GM12875 (cell line): ENCODE measurements at regions not wholly inside any gene's neighbourhood (a gene's known extent, or its start where the extent isn't known, plus 50 kb on each side); places are given as distances from the start of the nearest gene placed in this dataset.

Source experiments
- H3K4me3 ChIP-seq: one replicate; pipeline ENCODE4 v1.5.1; 2011; ENCODE audit warnings: low read depth, low read length, control low read depth
- TF ChIP-seq, protein P1 (sequence below): IDR thresholded peaks from 2 replicates; pipeline ENCODE4 v1.5.1; 2011; ENCODE audit warnings: low read depth, mild to moderate bottlenecking, control low read depth, inconsistent platforms, low read length, moderate library complexity, borderline replicate concordance; ENCODE audit not compliant: insufficient read depth

DNA sequence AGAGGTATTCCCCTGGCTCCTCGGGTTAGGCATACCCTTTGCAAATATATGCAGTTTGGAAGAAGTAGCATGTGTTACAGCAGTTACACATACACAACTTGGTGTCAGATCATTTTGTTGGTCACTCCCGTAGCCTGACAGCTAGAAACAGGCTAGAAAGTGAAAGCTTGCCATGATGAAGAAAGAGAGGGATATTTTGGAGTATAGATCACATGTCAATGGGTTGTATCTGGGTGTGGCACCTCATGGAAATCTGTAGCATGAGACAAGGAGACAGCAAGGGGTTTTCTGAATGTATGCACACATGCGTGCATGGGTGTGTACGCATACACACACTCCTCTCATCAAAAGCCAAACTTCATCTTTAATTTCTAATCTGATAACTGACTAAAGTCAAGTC, 1914.5 kb upstream of the PIK3C3 start:
- TF ChIP-seq, protein P1, sequence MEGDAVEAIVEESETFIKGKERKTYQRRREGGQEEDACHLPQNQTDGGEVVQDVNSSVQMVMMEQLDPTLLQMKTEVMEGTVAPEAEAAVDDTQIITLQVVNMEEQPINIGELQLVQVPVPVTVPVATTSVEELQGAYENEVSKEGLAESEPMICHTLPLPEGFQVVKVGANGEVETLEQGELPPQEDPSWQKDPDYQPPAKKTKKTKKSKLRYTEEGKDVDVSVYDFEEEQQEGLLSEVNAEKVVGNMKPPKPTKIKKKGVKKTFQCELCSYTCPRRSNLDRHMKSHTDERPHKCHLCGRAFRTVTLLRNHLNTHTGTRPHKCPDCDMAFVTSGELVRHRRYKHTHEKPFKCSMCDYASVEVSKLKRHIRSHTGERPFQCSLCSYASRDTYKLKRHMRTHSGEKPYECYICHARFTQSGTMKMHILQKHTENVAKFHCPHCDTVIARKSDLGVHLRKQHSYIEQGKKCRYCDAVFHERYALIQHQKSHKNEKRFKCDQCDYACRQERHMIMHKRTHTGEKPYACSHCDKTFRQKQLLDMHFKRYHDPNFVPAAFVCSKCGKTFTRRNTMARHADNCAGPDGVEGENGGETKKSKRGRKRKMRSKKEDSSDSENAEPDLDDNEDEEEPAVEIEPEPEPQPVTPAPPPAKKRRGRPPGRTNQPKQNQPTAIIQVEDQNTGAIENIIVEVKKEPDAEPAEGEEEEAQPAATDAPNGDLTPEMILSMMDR, result no peak
- H3K4me3 ChIP-seq, result no peak overlapping the region

DNA sequence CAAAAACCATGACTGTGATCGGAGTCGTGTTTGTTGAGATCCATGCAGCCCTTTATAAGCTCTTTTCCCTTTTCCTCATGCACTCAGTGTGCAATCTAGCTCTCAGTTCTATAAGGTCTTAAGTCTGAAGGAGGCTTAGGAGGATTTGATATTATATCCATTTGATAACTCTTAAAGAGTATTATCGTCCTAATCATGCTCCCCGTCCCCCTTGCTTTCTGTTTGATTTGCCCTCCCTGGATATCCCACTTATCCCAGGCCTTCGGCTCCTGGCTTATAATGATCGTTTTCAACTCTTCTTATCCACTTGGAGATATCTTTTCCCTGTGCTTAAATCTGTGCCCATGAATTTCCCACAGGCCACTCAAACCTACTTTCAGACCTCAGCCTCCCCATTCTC, 1917.7 kb upstream of the PIK3C3 start:
- TF ChIP-seq, protein P1, result no peak
- no peak overlapping the region for H3K4me3 ChIP-seq

DNA sequence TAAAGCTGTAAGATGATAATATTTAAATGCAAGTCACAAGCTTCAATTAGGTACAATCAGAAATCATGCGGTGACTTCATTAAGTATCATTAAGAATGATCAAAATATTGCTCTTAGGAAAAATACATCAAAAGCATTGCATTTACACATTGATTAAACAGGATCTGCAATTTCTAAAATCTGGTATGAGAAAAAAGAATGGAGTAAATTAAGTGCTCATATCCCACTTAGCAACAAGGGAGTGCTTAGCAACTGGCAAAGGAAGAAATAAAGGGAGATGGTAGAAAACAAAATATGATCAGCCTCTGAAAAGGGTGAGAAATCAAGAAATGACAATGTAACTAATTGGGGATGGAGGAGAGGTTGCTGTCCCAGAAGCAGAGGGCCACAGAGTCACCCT, 1918.2 kb upstream of the PIK3C3 start:
- TF ChIP-seq, protein P1, result no peak
- H3K4me3 ChIP-seq, result no peak overlapping the region

DNA sequence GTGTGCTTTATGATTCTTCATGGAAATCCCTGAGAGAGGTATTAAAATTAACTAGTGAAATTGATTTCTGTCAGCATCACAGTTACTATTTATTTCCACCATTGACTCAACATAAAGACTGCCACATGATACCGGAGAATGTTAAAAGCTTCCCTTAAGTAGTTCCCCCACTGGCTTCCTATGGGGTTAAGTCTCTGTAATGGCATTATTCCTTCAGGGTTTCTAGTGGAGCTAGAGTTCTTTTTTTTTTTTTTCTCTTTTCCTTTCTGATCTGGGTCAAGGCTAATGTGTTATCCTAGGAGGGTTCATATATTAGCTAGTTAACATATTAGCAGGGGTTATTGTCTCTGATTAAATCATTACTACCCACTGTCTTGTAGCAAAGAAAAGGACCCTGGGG, 1919.1 kb upstream of the PIK3C3 start:
- no peak overlapping the region for H3K4me3 ChIP-seq

DNA sequence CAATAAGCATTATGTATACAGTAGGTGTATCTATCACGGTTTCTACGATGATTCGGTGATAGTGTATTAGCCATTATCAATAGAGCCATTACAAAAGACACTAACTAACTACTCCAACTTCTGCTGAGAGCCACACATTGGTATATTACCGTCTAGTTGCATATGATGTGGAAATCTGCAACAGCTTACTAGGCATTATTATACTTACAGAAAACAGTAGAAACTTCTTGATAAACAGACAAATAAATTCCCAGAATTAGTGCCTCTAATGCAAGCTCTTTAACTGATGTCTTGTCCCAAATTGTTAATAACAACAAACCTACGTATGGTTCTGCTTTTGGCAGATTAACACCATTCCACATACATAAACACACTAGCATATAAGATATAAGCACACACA, 1923.0 kb upstream of the PIK3C3 start:
- TF ChIP-seq, protein P1, result no peak
- H3K4me3 ChIP-seq, result no peak overlapping the region

More for the DNA sequence above, 1919.1 kb upstream of the PIK3C3 start:
- TF ChIP-seq, protein P1, result no peak

DNA sequence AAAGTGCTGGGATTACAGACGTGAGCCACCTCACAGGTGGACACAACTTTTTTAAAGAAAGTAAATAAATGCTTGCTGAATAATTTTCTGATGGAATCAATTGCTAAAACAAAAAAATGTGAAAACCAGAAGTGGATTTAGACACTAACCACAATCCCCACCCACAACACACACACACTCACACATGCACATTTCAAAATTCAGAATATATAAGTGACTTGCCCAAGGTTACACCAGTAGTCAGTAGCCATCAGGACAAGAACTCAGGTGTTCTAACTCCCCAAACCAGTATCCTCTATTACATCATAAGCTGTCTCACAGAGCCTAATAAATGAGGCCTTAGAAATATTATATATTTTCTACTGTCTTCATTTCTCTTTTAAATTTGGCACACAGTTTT, 1923.6 kb upstream of the PIK3C3 start:
- TF ChIP-seq, protein P1, result no peak
- no peak overlapping the region for H3K4me3 ChIP-seq

DNA sequence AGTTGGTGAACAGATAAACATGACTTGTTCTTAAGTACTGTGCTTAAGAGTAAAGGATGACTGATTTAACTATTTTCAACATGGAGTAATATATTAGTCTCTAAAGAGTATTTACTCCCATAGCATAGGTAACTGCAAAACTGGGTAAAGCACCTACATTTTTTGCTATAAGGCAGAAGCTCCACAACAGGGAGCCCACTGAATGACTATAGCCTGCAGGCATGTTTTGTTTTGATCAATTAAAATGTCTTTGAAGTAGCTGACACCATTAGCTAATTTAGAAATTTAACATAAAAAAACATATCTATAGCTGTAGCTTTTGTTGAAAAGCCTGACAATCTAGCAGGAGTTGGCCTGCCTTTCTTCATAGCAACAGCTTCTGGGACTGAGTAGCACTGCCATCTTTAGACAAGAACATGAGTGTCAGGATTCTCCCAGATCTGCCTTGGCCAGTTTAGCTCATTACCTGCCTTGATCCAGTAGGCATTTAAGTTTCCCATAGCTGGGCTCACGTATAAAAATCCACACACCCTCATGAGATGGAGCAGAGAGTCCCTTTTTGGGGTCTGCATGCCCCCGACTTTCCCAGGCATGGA, 1935.1 kb upstream of the PIK3C3 start:
- H3K4me3 ChIP-seq, result no peak overlapping the region
- TF ChIP-seq, protein P1, result no peak
